ENCODE measurements at regions not wholly inside any gene's neighbourhood (a gene's known extent, or its start where the extent isn't known, plus 50 kb on each side); places are given as distances from the start of the nearest gene placed in this dataset.
"Not testable (repeated sequence)": the region's sequence is repeated elsewhere in the genome, so short reads cannot be mapped to it uniquely, and the experiment has no call there.

- FAIRE-seq (peak; percentile 18), DNase-seq (ENCODE audit: extremely low spot score, insufficient read length, low read depth) (no peak)
Measured at GRCh38 chr4:147217655-147218054, 263.2 kb upstream of the EDNRA start.

DNA sequence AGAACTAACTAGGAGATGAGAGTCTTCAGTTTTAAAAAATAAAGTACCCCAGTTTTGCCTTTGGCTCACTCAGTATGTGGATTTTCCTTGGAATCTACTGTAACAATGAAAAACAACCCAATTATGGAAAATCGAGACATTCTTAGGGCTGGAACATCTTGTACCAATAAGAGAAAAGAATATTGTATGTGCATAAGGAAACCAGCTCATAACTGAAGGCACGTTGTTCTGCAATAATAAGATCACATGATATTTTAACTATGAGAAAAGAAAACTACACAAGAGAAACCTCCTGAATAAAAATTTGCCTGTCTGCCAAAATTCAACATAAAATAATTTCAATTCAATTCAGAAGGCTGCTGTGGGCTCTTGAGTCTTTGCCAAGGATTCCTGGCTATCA lies 261.8 kb upstream of the EDNRA start:
- no peak for DNase-seq (ENCODE audit: extremely low spot score, insufficient read length, low read depth)
- FAIRE-seq, result no peak

DNA sequence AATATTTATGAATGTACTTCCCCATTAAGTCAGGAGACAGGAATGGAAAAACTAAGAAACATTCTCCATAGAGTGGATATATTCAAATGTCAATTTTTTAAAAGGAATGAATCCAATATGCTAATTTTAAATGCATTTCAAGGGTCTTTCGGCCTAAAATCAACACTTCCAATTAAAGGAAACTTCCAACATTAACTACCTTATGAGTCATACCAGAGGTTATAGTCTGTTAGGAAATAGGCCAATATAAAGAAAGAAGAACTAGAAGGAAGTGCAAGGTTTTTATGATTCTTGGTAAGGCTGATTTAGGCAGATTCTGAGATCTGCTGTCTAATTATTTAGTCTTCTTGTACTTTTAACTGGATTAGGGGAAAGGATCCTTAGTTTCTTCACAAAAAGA lies 260.1 kb upstream of the EDNRA start:
- no peak for DNase-seq (ENCODE audit: extremely low spot score, insufficient read length, low read depth)
- no peak for FAIRE-seq

GRCh38 chr4:147222906-147223305 lies 258.0 kb upstream of the EDNRA start:
- DNase-seq (ENCODE audit: extremely low spot score, insufficient read length, low read depth) (no peak), FAIRE-seq (no peak)

GRCh38 chr4:147223576-147223975 lies 257.3 kb upstream of the EDNRA start:
- DNase-seq (ENCODE audit: extremely low spot score, insufficient read length, low read depth) (no peak), FAIRE-seq (no peak)

GRCh38 chr4:147236806-147237205 lies 244.1 kb upstream of the EDNRA start:
- FAIRE-seq, result no peak
- no peak for DNase-seq (ENCODE audit: extremely low spot score, insufficient read length, low read depth)

DNA sequence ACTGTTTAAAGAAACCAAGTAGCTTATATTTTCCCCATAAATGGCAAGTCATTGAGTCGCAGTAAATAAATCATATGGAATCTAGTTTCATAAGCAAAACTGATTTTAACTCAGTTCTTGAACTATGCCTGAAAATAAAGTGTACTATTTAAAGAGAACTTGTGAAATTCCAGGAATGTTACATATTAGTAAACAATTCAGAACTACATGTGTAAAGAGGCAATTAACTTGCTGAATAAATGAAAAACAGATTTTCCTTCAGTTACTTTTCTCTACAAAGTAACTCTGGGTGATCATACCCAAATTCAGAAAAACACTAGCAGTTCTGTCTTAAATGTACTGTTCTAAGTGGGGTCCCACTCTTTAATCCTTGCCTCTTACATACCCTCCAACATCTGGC lies 236.1 kb upstream of the EDNRA start:
- DNase-seq (ENCODE audit: extremely low spot score, insufficient read length, low read depth), result no peak
- FAIRE-seq, result no peak

DNA sequence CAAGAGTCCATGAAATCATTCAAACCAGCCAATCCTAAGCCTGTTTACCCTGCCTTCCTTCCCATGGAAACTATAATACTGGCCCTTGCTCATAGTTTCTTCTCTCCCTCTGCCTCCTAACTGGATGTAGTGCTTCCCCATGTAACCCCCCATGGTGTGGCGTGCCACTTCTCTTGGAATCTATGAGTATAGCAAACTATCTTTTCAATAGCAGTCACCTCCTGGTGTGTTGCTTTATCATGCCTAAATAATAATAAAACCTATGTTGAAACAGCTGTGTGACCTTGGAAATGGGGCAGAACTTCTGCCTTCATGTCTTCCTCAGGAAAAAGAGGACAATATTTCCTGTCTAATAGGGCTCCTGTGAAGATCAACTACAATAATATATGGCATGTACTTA lies 234.8 kb upstream of the EDNRA start:
- DNase-seq (ENCODE audit: extremely low spot score, insufficient read length, low read depth), result no peak
- no peak for FAIRE-seq

GRCh38 chr4:147246528-147246927 lies 234.4 kb upstream of the EDNRA start:
- not testable (repeated sequence) for FAIRE-seq; DNase-seq (ENCODE audit: extremely low spot score, insufficient read length, low read depth)

DNA sequence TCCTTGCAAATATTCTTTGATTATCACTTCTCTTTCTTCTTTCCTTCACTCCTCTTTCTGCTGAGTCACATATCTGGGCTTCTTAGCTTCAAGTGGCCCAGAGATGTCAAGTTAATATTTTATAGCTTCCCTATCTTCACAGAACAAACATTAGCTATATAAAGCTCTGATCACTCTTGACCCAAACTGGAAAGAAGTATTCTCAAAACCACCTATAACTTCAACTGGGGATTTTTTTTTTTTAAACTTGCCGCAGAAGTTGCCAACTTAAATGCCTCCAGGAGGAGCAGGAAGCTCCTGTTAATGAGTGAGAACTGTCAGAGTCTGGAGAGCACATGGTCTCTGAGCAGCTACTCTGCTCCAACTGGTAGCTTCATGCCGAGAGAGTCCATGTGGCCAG lies 233.3 kb upstream of the EDNRA start:
- DNase-seq (ENCODE audit: extremely low spot score, insufficient read length, low read depth), result no peak
- no peak for FAIRE-seq

- DNase-seq (ENCODE audit: extremely low spot score, insufficient read length, low read depth) (no peak), FAIRE-seq (no peak)
Measured at GRCh38 chr4:147250062-147250461, 230.8 kb upstream of the EDNRA start.

DNA sequence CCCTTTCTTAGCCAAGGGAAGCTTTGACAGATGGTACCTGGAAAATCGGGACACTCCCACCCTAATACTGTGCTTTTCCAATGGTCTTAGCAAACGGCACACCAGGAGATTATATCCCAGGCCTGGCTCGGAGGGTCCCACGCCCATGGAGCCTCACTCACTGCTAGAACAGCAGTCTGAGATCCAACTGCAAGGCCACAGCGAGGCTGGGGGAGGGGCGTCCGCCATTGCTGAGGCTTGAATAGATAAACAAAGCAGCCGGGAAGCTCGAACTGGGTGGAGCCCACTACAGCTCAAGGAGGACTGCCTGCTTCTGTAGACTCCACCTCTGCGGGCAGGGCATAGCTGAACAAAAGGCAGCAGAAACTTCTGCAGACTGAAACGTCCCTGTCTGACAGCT lies 225.6 kb upstream of the EDNRA start:
- not testable (repeated sequence) for FAIRE-seq; DNase-seq (ENCODE audit: extremely low spot score, insufficient read length, low read depth)

DNA sequence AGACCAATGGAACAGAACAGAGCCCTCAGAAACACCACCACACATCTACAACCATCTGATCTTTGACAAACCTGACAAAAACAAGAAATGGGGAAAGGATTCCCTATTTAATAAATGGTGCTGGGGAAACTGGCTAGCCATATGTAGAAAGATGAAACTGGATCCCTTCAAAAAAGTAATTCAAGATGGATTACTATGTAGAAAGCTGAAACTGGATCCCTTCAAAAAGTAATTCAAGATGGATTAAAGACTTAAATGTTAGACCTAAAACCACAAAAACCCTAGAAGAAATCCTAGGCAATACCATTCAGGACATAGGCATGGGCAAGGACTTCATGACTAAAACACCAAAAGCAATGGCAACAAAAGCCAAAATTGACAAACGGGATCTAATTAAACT lies 221.6 kb upstream of the EDNRA start:
- not testable (repeated sequence) for DNase-seq (ENCODE audit: extremely low spot score, insufficient read length, low read depth); FAIRE-seq

- DNase-seq (ENCODE audit: extremely low spot score, insufficient read length, low read depth) (no peak), FAIRE-seq (no peak)
Measured at GRCh38 chr4:147284256-147284835, 196.6 kb upstream of the EDNRA start.

DNA sequence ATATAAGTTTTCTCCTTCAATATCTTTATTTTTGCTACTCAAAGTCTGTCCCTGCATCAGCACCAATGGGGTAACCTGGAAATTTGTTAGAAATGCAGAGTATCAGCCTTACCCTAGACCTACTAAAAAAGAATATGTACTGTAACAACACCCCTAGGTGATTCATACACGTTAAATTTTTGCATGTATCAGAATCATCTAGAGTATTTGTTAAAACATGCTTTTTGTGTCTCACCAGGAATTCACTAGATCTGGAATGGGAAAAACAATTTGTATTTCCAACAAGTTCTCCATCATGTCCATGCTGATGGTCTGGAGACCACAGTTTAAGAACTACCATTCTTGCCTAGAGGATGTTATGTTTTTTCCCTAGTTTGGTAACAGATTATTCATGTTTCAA lies 196.0 kb upstream of the EDNRA start:
- FAIRE-seq (no peak), DNase-seq (ENCODE audit: extremely low spot score, insufficient read length, low read depth) (no peak)

DNA sequence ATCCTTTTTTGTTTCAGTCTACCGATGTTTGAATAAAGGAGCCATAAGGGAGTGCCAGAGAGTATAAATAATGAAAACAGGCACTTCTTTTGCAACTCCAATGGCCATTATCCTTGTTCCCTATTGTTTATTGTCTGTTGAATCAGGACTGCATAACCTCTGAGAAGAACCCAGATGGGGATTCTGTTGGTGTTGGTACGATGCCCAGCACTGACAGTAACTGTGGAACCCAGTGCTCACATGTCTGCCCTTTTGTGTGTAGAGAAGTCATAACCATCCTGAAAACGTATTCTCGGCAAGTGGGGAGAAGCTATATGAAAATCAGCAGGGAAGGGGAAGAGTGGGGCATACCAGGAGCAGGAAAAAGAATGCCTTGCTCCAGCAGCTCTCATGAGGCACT lies 195.1 kb upstream of the EDNRA start:
- no peak for FAIRE-seq

GRCh38 chr4:147286846-147287587 lies 193.9 kb upstream of the EDNRA start:
- no peak for DNase-seq (ENCODE audit: extremely low spot score, insufficient read length, low read depth)
- no peak for FAIRE-seq

More for the DNA sequence above, 195.1 kb upstream of the EDNRA start:
- DNase-seq (ENCODE audit: extremely low spot score, insufficient read length, low read depth), result no peak

GRCh38 chr4:147287588-147287890 lies 193.4 kb upstream of the EDNRA start:
- no peak for DNase-seq (ENCODE audit: extremely low spot score, insufficient read length, low read depth)
- FAIRE-seq, result no peak

GRCh38 chr4:147288512-147288911 lies 192.4 kb upstream of the EDNRA start:
- no peak for FAIRE-seq
- no peak for DNase-seq (ENCODE audit: extremely low spot score, insufficient read length, low read depth)

- DNase-seq (ENCODE audit: extremely low spot score, insufficient read length, low read depth) (no peak), FAIRE-seq (no peak)
Measured at GRCh38 chr4:147289181-147289580, 191.7 kb upstream of the EDNRA start.

DNA sequence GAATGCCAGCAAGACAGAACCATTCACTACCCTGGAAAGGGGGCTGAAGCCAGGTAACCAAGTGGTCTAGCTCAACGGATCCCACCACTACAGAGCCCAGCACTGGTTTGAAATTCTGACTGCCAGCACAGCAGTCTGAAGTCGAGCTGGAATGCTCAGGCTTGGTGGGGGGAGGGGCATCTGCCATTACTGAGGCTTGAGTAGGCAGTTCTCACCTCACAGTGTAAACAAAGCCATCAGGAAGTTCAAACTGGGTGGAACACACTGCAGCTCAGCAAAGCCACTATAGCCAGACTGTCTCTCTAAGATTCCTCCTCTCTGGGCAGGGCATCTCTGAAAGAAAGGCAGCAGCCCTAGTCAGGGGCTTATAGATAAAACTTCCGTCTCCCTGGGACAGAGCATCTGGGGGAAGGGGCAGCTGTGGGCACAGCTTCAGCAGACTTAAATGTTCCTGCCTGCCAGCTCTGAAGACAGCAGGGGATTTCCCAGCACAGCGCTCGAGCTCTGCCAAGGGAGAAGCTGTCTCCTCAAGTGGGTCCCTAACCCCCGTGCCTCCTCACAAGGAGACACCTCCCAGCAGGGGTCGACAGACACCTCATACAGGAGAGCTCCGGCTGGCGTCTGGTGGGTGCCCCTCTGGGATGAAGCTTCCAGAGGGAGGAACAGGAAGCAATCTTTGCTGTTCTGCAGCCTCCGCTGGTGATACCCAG lies 188.1 kb upstream of the EDNRA start:
- not testable (repeated sequence) for FAIRE-seq; DNase-seq (ENCODE audit: extremely low spot score, insufficient read length, low read depth)
